Glutamatergic neuron (in vitro differentiated cells): ENCODE measurements at regions not wholly inside any gene's neighbourhood (a gene's known extent, or its start where the extent isn't known, plus 50 kb on each side); places are given as distances from the start of the nearest gene placed in this dataset.

Experiments
- DNase-seq: peaks from one replicate; pipeline ENCODE4 v3.0.0; 2022
- H3K27ac Mint-ChIP-seq: one replicate; pipeline ENCODE4 v1.8.0; 2020; ENCODE audit warnings: mild to moderate bottlenecking, mixed read lengths, inconsistent platforms; ENCODE audit not compliant: unreplicated experiment
- H3K27me3 Mint-ChIP-seq: one replicate; pipeline ENCODE4 v1.8.0; 2020; ENCODE audit warnings: mild to moderate bottlenecking, moderate library complexity, mixed read lengths, inconsistent platforms; ENCODE audit not compliant: unreplicated experiment
- H3K36me3 Mint-ChIP-seq: one replicate; pipeline ENCODE4 v1.8.0; 2020; ENCODE audit warnings: mild to moderate bottlenecking, mixed read lengths, inconsistent platforms; ENCODE audit not compliant: unreplicated experiment
- H3K4me1 Mint-ChIP-seq: one replicate; pipeline ENCODE4 v1.8.0; 2020; ENCODE audit warnings: mild to moderate bottlenecking, low read depth, mixed read lengths, inconsistent platforms; ENCODE audit not compliant: unreplicated experiment
- H3K4me3 Mint-ChIP-seq: one replicate; pipeline ENCODE4 v1.8.0; 2020; ENCODE audit warnings: mild to moderate bottlenecking, mixed read lengths, inconsistent platforms; ENCODE audit not compliant: unreplicated experiment
- H3K9me3 Mint-ChIP-seq: one replicate; pipeline ENCODE4 v1.8.0; 2020; ENCODE audit warnings: mild to moderate bottlenecking, moderate library complexity, mixed read lengths, inconsistent platforms; ENCODE audit not compliant: unreplicated experiment
- CTCF ChIP-seq: fragments of 200-600 bp; sonication (generic); IDR thresholded peaks from one replicate; pipeline ENCODE4 v1.5.0; 2021; ENCODE audit not compliant: partially characterized antibody, unreplicated experiment

- Mint-ChIP-seq H3K27me3 (peaks cover 4% of the 10 kb centered on the region), H3K4me3 (no peak overlapping the region), H3K36me3 (no peaks in the 10 kb centered on the region), H3K9me3 (no peaks in the 10 kb centered on the region), H3K27ac (peak overlapping the region; percentile 52), H3K4me1 (peaks cover 28% of the 10 kb centered on the region)
- no peak for TF ChIP-seq CTCF
- no peak for DNase-seq
These were observed 259.5 kb upstream of the CHRM3 start for GRCh38 chr1:239126884-239127283.

- H3K4me3 Mint-ChIP-seq = no peak overlapping the region
- peaks cover 28% of the 10 kb centered on the region for H3K4me1 Mint-ChIP-seq
- no peak for TF ChIP-seq CTCF
- peaks cover 4% of the 10 kb centered on the region for H3K27me3 Mint-ChIP-seq
- H3K27ac Mint-ChIP-seq = peak overlapping the region; percentile 52
- peaks cover 1% of the 10 kb centered on the region for H3K9me3 Mint-ChIP-seq
- DNase-seq = no peak
- no peaks in the 10 kb centered on the region for H3K36me3 Mint-ChIP-seq
These were observed 260.5 kb upstream of the CHRM3 start for GRCh38 chr1:239125893-239126292.

- no peaks in the 10 kb centered on the region for H3K36me3 Mint-ChIP-seq
- H3K27ac Mint-ChIP-seq = peak overlapping the region; percentile 81
- peak; percentile 21 for DNase-seq
- H3K4me3 Mint-ChIP-seq = peak overlapping the region; percentile 14
- peaks cover 4% of the 10 kb centered on the region for H3K27me3 Mint-ChIP-seq
- peaks cover 28% of the 10 kb centered on the region for H3K4me1 Mint-ChIP-seq
- no peak for TF ChIP-seq CTCF
- H3K9me3 Mint-ChIP-seq = peaks cover 1% of the 10 kb centered on the region
These were observed 261.3 kb upstream of the CHRM3 start for GRCh38 chr1:239125027-239125426.

GRCh38 chr1:239123260-239123659, 263.1 kb upstream of the CHRM3 start:
- Mint-ChIP-seq H3K9me3 (peaks cover 1% of the 10 kb centered on the region), H3K4me3 (no peak overlapping the region), H3K27ac (no peak overlapping the region), H3K27me3 (peaks cover 4% of the 10 kb centered on the region), H3K4me1 (peaks cover 28% of the 10 kb centered on the region), H3K36me3 (no peaks in the 10 kb centered on the region)
- no peak for TF ChIP-seq CTCF
- no peak for DNase-seq

GRCh38 chr1:239112101-239112935, 274.1 kb upstream of the CHRM3 start:
- no peak overlapping the region for H3K4me3 Mint-ChIP-seq
- DNase-seq = no peak
- no peaks in the 10 kb centered on the region for H3K36me3 Mint-ChIP-seq
- no peaks in the 10 kb centered on the region for H3K27me3 Mint-ChIP-seq
- H3K27ac Mint-ChIP-seq = no peak overlapping the region
- peaks cover 4% of the 10 kb centered on the region for H3K4me1 Mint-ChIP-seq
- no peaks in the 10 kb centered on the region for H3K9me3 Mint-ChIP-seq
- no peak for TF ChIP-seq CTCF
